Effector CD4-positive, alpha-beta T cell (primary cell): ENCODE measurements at regions not wholly inside any gene's neighbourhood (a gene's known extent, or its start where the extent isn't known, plus 50 kb on each side); places are given as distances from the start of the nearest gene placed in this dataset.
"Not testable (repeated sequence)": the region's sequence is repeated elsewhere in the genome, so short reads cannot be mapped to it uniquely, and the experiment has no call there.

ENCODE experiments used
- DNase-seq: peaks from one replicate; pipeline ENCODE4 v3.0.0-alpha.2; 2020

DNA sequence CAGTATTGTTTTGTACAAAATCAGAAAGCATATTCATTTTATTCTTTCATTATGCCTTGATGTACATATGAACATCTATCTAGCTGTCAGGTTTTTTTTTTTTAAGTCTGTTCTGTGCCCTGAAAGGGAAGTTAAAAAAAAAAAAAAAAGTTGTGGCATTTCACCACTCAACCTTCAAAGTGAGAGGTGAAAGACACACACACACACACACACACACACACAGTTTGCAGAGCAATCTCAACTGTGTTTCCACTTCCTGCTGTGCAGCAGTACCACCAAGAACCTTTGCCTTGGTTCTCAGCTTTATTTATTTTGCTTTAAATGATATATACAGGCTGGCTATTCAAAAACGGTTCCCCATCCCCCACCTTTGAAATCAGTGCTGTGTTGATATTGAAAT is 955.6 kb downstream of the GATA3 start:
- peak; percentile 23 for DNase-seq

DNA sequence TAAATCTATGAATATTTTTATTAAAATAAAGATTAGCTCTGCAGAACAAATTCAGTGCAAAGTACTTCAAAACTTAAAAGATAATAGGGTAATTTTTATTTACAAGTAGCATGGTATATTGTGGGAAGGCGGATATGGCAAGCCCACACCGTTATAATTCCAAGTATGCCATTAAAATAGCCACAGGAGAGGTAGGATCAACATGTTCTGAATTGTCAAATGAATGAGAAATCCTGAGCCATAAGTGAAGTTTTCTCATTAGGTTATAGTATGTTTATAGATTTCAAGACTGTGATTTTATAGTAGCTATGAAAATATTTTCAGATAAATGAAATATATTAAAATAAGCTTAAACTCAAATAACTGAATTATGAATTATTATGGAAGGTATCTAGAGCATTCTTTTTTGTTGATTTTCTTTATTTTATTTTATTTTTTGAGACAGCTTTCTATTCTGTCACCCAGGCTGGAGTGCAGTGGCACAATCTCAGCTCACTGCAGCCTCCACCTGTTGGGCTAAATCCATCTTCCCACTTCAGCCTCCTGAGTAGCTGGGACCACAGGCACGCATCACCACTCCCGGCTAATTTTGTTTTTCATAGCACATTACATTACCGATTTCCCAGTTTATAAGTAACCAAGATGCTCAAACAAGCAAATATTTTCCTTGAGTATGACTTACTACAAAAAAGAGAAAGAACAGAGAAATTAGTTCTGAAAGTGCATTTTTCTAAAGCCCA is 956.6 kb downstream of the GATA3 start:
- DNase-seq = no peak

- no peak for DNase-seq
Observed at GRCh38 chr10:9012312-9012711, 957.8 kb downstream of the GATA3 start.

DNA sequence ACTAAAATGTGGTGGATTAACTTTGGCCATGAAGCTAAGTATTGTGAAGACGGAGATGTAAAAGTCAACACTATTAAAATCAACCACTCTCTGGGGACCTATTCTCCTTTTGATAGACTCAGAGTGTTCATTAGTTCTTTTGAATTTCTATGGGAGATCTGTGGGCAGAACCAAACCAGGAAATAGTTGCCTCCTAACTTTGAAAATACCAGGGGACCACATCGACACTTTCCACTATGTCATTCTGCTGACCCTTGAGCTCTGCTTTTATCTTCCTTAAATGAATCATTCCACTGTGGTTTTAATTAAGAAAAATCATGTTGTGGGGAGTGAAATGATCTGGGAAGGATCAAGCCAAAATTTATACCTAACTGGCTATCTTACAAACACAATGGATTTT is 960.5 kb downstream of the GATA3 start:
- DNase-seq = no peak

- no peak for DNase-seq
Observed at GRCh38 chr10:9015447-9015846, 961.0 kb downstream of the GATA3 start.

DNA sequence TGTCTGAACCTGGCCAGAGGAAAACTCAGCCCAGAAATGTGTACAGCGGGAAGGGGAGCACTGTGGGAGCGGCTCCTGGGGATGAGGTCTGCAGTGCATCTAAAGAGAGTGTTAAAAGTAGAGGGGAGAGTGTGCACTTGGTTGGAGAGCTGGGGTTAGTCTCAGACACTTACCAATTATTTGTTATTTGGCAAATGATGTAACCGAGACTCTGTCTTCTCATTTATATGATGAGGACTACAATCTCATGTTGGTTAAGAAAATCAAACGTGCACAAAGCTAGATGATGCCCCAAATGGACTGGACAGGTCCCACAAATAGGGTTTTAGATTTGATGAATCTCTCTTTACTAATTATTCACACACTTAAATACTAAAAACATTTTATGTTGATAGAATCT is 962.4 kb downstream of the GATA3 start:
- no peak for DNase-seq

GRCh38 chr10:9018195-9019173 is 964.0 kb downstream of the GATA3 start:
- no peak for DNase-seq

DNA sequence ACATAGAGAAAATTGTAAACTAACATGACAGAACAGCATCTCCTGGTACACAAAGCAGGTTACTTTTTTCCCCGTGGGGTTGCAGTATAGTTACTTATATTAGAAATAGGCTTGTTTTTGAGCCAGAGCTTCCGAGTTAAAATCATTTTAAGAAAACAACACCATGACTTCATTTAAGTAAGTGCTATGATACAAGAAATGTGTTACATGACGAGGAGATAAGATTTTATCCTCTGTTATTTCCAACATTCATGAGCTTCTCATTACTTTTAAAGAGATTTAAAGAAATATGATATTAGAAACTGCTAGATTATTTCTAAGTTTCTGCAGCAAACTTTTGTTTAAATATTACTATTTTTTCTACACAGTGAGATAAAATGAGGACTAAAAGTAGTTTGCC is 968.7 kb downstream of the GATA3 start:
- DNase-seq = no peak

- no peak for DNase-seq
Observed at GRCh38 chr10:9024210-9024609, 969.7 kb downstream of the GATA3 start.

DNA sequence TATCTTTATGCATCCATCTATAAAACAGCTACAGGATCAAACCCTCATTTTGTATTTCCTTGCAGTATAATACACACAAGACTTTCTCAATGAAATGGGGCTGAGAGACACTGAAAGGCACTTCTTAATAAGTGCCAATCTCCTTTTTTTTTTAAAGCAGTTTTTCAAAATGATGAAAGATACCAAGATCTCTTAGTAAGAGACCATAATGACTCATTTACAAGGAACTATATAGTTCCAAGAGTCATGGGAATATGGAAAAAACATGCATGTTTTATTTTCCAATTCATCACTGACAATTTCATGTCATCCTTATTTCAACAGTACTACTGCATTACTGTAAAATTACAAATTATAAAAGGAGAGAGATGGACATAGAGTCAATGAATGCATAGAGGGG is 973.7 kb downstream of the GATA3 start:
- no peak for DNase-seq

DNA sequence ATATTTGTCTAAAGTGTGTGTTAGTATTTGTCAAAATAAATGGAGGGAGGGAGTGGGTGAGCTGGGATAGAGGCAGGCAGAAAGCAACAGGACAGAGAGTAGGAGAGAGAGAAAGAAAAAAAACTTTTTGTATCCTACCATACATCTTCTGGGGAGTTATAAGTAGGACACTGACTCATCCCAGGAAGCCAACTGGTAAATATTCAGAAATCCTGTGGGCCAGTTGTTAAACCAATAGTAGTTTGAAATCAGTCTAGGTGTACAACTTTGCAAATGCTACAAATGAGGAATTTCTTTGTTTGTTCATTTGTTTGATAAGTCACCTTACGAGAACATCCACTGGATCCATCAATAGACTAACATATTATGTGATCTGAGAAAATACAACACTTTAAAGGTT is 980.9 kb downstream of the GATA3 start:
- no peak for DNase-seq

GRCh38 chr10:9036711-9037204 is 982.3 kb downstream of the GATA3 start:
- DNase-seq = no peak

GRCh38 chr10:9038146-9038714 is 983.7 kb downstream of the GATA3 start:
- DNase-seq = no peak

DNA sequence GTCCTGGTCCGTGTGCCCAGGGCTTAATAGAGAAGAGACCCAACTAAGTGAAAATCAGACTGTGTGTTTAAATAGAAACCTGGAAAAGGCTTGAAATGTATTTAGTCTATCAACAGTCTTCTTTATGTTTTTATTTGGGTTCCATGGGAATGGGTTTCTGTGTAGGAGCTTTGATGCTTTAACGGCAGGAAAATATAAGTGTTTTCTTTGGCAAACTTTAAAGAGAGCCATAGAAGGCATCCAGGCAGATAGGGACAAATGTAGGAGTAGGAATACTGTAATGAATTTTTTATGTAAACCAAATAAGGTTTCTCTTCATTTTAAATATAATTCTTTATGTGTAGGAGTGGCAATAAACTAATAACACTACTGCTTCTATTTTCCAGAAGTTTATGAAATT is 989.0 kb downstream of the GATA3 start:
- no peak for DNase-seq

- DNase-seq = no peak
Observed at GRCh38 chr10:9045311-9045710, 990.8 kb downstream of the GATA3 start.

- DNase-seq = no peak
Observed at GRCh38 chr10:9051328-9051974, 997.0 kb downstream of the GATA3 start.

DNA sequence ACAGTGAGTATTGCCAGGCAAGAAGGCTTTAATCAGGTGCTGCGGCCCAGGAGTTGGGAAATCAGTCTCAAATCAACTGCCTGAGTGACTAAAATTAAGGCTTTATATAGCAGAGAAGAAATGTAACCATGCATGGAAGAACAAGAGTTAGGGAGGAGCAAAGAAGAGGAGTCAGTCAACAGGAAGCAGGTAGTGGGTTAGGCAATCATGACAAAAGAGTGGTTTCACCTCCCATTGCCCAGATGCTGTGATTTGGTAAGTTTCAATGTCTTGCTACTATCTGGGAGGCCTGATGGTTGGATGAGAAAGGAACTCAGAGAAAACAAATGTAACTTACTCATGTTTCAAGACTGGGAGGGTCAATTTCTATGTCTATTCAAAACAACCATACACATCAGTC is 998.3 kb downstream of the GATA3 start:
- DNase-seq = no peak

DNA sequence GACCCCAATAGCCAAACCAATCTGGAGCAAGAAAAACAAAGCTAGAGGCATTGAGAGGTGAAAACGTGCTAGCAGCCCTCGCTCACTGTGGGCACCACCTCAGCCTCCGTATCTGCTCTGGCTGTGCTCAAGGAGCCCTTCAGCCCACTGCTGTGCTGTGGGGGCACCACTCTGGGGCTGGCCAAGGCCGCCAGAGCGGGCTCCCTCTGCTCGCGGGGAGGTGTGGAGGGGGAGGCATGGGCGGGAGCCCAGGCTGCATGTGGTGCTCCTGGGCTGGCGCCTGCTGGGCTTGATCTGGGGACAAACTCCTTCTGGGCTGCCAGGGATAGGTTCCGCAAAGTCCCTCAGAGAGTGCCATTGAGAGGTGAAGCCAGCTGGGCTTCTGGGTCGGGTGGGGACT is 1002.0 kb downstream of the GATA3 start:
- DNase-seq = no peak

DNA sequence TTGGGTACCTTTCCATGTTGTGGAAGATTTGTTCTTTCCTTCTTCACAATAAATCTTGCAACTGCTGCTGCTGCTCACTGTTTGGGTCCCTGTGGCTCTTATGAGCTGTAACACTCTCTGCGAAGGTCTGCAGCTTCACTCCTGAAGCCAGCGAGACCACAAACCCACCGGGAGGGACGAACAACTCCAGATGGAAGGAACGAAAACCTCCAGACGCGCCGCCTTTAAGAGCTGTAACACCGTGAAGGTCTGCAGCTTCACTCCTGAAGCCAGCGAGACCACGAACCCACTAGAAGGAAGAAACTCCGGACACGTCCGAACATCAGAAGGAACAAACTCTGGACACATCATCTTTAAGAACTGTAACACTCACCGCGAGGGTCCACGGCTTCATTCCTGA is 1002.8 kb downstream of the GATA3 start:
- DNase-seq = not testable (repeated sequence)

DNA sequence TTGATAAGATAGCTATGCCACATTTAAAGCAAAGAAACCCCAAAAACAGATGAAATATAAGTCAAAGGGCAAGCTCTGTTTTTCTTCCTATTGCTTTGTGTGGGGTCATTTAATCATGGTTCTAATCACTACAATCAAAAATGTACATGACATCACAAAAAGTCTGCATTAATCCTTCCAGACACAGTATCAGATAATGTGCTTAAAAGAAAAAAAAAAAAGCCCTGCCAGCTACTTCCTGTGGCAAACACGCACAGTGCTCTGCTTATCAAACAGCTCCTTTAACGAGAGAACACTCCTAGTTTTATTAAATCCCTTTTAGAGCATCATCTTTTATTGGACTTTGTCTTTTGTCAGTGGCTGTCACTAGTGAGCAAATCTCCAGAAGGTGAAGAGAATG is 1005.8 kb downstream of the GATA3 start:
- no peak for DNase-seq

DNA sequence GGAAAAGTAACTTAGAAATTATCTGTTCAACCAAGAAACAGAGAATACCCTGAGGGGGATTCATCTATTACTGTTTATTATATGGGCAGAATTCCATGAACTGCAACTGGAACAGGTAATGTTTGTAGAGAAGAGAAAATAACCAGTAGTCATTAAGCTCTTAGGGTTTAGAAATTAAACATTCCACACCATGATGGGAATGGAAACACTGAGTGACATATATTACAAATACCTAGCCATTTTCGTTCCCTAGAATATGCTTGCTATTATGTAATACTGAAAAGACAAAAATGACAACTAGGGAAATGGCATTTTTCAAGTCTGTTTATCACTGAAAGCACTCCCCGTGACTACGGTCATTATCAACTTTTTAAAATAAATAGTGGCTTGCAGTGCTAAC is 1007.4 kb downstream of the GATA3 start:
- DNase-seq = no peak

GRCh38 chr10:9066152-9066551 is 1011.7 kb downstream of the GATA3 start:
- DNase-seq = no peak

- no peak for DNase-seq
Observed at GRCh38 chr10:9068003-9068402, 1013.5 kb downstream of the GATA3 start.
